T-cell (primary cell): ENCODE measurements at regions not wholly inside any gene's neighbourhood (a gene's known extent, or its start where the extent isn't known, plus 50 kb on each side); places are given as distances from the start of the nearest gene placed in this dataset.

ENCODE experiments used
- ATAC-seq, 4 experiments: fragments of 200-7000 bp in 3 of 4; fragments of 150-1000 bp in 1 of 4; cut with Tn5 transposase; replicated peaks in 1 of 4; 1 replicate in 3 of 4; 2 replicates in 1 of 4; pipeline ENCODE4 v1.10.0; 2021; ENCODE audit warnings: moderate library complexity in 3 of 4, mild to moderate bottlenecking in 2 of 4, moderate number of reproducible peaks in 1 of 4
- CTCF ChIA-PET, 2 donors: fragments of 300-600 bp; sonication (Branson Sonifier 250); formaldehyde crosslinking; loops; one replicate each; lab custom pipeline; 2022; ENCODE audit warnings: antibody characterized with exemption in 2 of 2; lab: Charles Lee
- POLR2A ChIA-PET, 2 donors: fragments of 300-600 bp; sonication (Branson Sonifier 250); formaldehyde crosslinking; loops; one replicate each; lab custom pipeline; 2022; ENCODE audit warnings: antibody characterized with exemption in 2 of 2; lab: Charles Lee
- DNase-seq, 35 experiments: peaks; one replicate each; pipeline versions ENCODE4 v3.0.0 to v3.0.0-alpha.2; 2013 to 2023
- H3K27ac ChIP-seq: one replicate; pipeline ENCODE4 v1.5.1; 2013; ENCODE audit warnings: low read length
- H3K27me3 ChIP-seq, 2 experiments: replicated peaks in 1 of 2; 1 replicate in 1 of 2; 2 replicates in 1 of 2; pipeline versions ENCODE4 v1.6.1 to v1.7.0; 2013; ENCODE audit warnings: low read length in 1 of 2, mixed read lengths in 1 of 2; ENCODE audit not compliant: control insufficient read depth in 2 of 2, insufficient read depth in 2 of 2; ENCODE audit errors: extremely low read depth in 1 of 2
- H3K36me3 ChIP-seq, 2 donors: 1 replicate in 1 of 2; 2 replicates in 1 of 2; pipeline versions ENCODE4 v1.6.1 to v1.7.0; 2013; ENCODE audit warnings: low read length in 1 of 2; ENCODE audit not compliant: control insufficient read depth in 2 of 2, insufficient read depth in 1 of 2; ENCODE audit errors: extremely low read depth in 1 of 2
- H3K4me1 ChIP-seq, 2 experiments: 1 replicate in 1 of 2; 2 replicates in 1 of 2; pipeline versions ENCODE4 v1.6.1 to v1.7.0; 2013; ENCODE audit warnings: low read length in 2 of 2, mixed read lengths in 1 of 2; ENCODE audit not compliant: insufficient read depth in 2 of 2, control insufficient read depth in 1 of 2; ENCODE audit errors: extremely low read depth in 1 of 2
- H3K4me3 ChIP-seq, 2 donors: 1 replicate in 1 of 2; 2 replicates in 1 of 2; pipeline versions ENCODE4 v1.5.1 to v1.7.0; 2013; ENCODE audit warnings: mild to moderate bottlenecking in 2 of 2, low read length in 1 of 2, moderate library complexity in 1 of 2; ENCODE audit not compliant: control insufficient read depth in 1 of 2; ENCODE audit errors: extremely low read depth in 1 of 2
- H3K9me3 ChIP-seq: 2 replicates; pipeline ENCODE4 v1.7.0; 2013
- H3K27ac Mint-ChIP-seq, 2 donors: one replicate each; pipeline ENCODE4 v1.8.0; 2020 to 2021; ENCODE audit warnings: mild to moderate bottlenecking in 2 of 2, mixed read lengths in 2 of 2
- H3K27me3 Mint-ChIP-seq, 2 donors: one replicate each; pipeline ENCODE4 v1.8.0; 2021 to 2022; ENCODE audit warnings: mixed read lengths in 2 of 2
- H3K36me3 Mint-ChIP-seq: one replicate; pipeline ENCODE4 v1.8.0; 2021; ENCODE audit warnings: mixed read lengths
- H3K4me1 Mint-ChIP-seq, 3 donors: one replicate each; pipeline ENCODE4 v1.8.0; 2020 to 2022; ENCODE audit warnings: mixed read lengths in 3 of 3, mild to moderate bottlenecking in 1 of 3
- H3K4me3 Mint-ChIP-seq, 3 donors: one replicate each; pipeline ENCODE4 v1.8.0; 2020 to 2022; ENCODE audit warnings: mild to moderate bottlenecking in 3 of 3, mixed read lengths in 3 of 3, moderate library complexity in 3 of 3
- H3K9me3 Mint-ChIP-seq, 3 donors: one replicate each; pipeline ENCODE4 v1.8.0; 2020 to 2022; ENCODE audit warnings: mixed read lengths in 3 of 3
- WGBS: methylation state at CpG from one replicate; pipeline ENCODE4 v1.1.5; 2013; ENCODE audit warnings: missing lambda C conversion rate; ENCODE audit not compliant: insufficient coverage; 5-methylcytosine and 5-hydroxymethylcytosine counted together

GRCh38 chr1:239784896-239785295 is 306.8 kb upstream of the FMN2 start:
- DNase-seq (no peak), ATAC-seq (no peak)
- Histone ChIP-seq H3K27ac (no peak overlapping the region), H3K4me1 (no peaks in the 10 kb centered on the region), H3K9me3 (no peaks in the 10 kb centered on the region), H3K27me3 (no peaks in the 10 kb centered on the region), H3K36me3 (no peaks in the 10 kb centered on the region), H3K4me3 (no peak overlapping the region)
- ChIA-PET POLR2A (interaction anchor here in 1 of 2 donors (0.6 kb wide), 1 partner anchor 67 kb away, joined by 3 read pairs; no protein-coding TSS in a partner anchor), CTCF (no interaction called here)
- Mint-ChIP-seq H3K4me1 (no peaks in the 10 kb centered on the region), H3K36me3 (no peaks in the 10 kb centered on the region), H3K4me3 (no peak overlapping the region), H3K9me3 (peaks cover 0 to 4% (median 4%) of the 10 kb centered on the region in 3 donors), H3K27ac (no peak overlapping the region), H3K27me3 (no peaks in the 10 kb centered on the region)
- 83% methylated on average over 1 of the region's 3 CpGs for WGBS

GRCh38 chr1:239785576-239785975 is 306.1 kb upstream of the FMN2 start:
- Histone ChIP-seq H3K36me3 (no peaks in the 10 kb centered on the region), H3K27ac (no peak overlapping the region), H3K4me1 (no peaks in the 10 kb centered on the region), H3K27me3 (no peaks in the 10 kb centered on the region), H3K4me3 (no peak overlapping the region), H3K9me3 (no peaks in the 10 kb centered on the region)
- Mint-ChIP-seq H3K4me1 (no peaks in the 10 kb centered on the region), H3K36me3 (no peaks in the 10 kb centered on the region), H3K4me3 (no peak overlapping the region), H3K27ac (no peak overlapping the region), H3K9me3 (peaks cover 0 to 4% (median 4%) of the 10 kb centered on the region in 3 donors), H3K27me3 (no peaks in the 10 kb centered on the region)
- ChIA-PET CTCF (no interaction called here), POLR2A (interaction anchor here in 1 of 2 donors (0.6 kb wide), 2 partner anchors 67 to 345 kb away, joined by 3 read pairs; no protein-coding TSS in a partner anchor)
- DNase-seq = no peak
- ATAC-seq = no peak
- WGBS = no CpG with 5 or more reads among the region's 1 CpG

GRCh38 chr1:239786464-239786863 is 305.2 kb upstream of the FMN2 start:
- DNase-seq (no peak), ATAC-seq (no peak)
- H3K36me3 ChIP-seq = no peaks in the 10 kb centered on the region
- no peak overlapping the region for H3K27ac ChIP-seq
- ChIA-PET CTCF (interaction anchor here in 1 of 2 donors (0.5 kb wide), 1 partner anchor 270 kb away, joined by 4 read pairs; no protein-coding TSS in a partner anchor), POLR2A (no interaction called here)
- Mint-ChIP-seq H3K9me3 (peaks cover 0 to 4% (median 4%) of the 10 kb centered on the region in 3 donors), H3K4me1 (peaks cover 0 to 3% (median 0%) of the 10 kb centered on the region in 3 donors), H3K4me3 (no peak overlapping the region), H3K36me3 (no peaks in the 10 kb centered on the region), H3K27ac (no peak overlapping the region), H3K27me3 (no peaks in the 10 kb centered on the region)
- 99% methylated on average over 10 of the region's 10 CpGs for WGBS
- no peaks in the 10 kb centered on the region for H3K4me1 ChIP-seq
- H3K4me3 ChIP-seq = no peak overlapping the region
- H3K9me3 ChIP-seq = no peaks in the 10 kb centered on the region
- no peaks in the 10 kb centered on the region for H3K27me3 ChIP-seq

GRCh38 chr1:239792157-239792556 is 299.5 kb upstream of the FMN2 start:
- ATAC-seq = no peak
- no peaks in the 10 kb centered on the region for H3K36me3 ChIP-seq
- no peak for DNase-seq
- H3K27ac ChIP-seq = no peak overlapping the region
- no peaks in the 10 kb centered on the region for H3K27me3 Mint-ChIP-seq
- peaks cover 0 to 2% (median 0%) of the 10 kb centered on the region in 3 donors for H3K9me3 Mint-ChIP-seq
- H3K27ac Mint-ChIP-seq = no peak overlapping the region
- H3K4me3 ChIP-seq = no peak overlapping the region
- H3K9me3 ChIP-seq = no peaks in the 10 kb centered on the region
- H3K4me1 ChIP-seq = no peaks in the 10 kb centered on the region
- H3K4me1 Mint-ChIP-seq = peaks cover 0 to 5% (median 0%) of the 10 kb centered on the region in 3 donors
- CTCF ChIA-PET = no interaction called here
- no peak overlapping the region for H3K4me3 Mint-ChIP-seq
- POLR2A ChIA-PET = no interaction called here
- H3K27me3 ChIP-seq = no peaks in the 10 kb centered on the region
- no peaks in the 10 kb centered on the region for H3K36me3 Mint-ChIP-seq

- Mint-ChIP-seq H3K27ac (no peak overlapping the region), H3K9me3 (no peaks in the 10 kb centered on the region), H3K4me3 (no peak overlapping the region), H3K36me3 (no peaks in the 10 kb centered on the region), H3K4me1 (peaks cover 0 to 5% (median 0%) of the 10 kb centered on the region in 3 donors), H3K27me3 (no peaks in the 10 kb centered on the region)
- no CpG with 5 or more reads among the region's 3 CpGs for WGBS
- no peaks in the 10 kb centered on the region for H3K9me3 ChIP-seq
- ATAC-seq (no peak), DNase-seq (no peak)
- no peak overlapping the region for H3K27ac ChIP-seq
- H3K4me3 ChIP-seq = no peak overlapping the region
- H3K27me3 ChIP-seq = no peaks in the 10 kb centered on the region
- ChIA-PET CTCF (interaction anchor here in 1 of 2 donors (0.6 kb wide), 1 partner anchor 31 kb away, joined by 3 read pairs; no protein-coding TSS in a partner anchor), POLR2A (no interaction called here)
- no peaks in the 10 kb centered on the region for H3K4me1 ChIP-seq
- no peaks in the 10 kb centered on the region for H3K36me3 ChIP-seq
Observed at GRCh38 chr1:239795304-239795703, 296.4 kb upstream of the FMN2 start.

GRCh38 chr1:239799617-239800016 is 292.1 kb upstream of the FMN2 start:
- POLR2A ChIA-PET = no interaction called here
- Histone ChIP-seq H3K4me1 (no peaks in the 10 kb centered on the region), H3K36me3 (no peaks in the 10 kb centered on the region), H3K9me3 (no peaks in the 10 kb centered on the region), H3K27ac (no peak overlapping the region), H3K27me3 (no peaks in the 10 kb centered on the region), H3K4me3 (no peak overlapping the region)
- Mint-ChIP-seq H3K9me3 (no peaks in the 10 kb centered on the region), H3K4me3 (no peak overlapping the region), H3K27ac (no peak overlapping the region), H3K4me1 (peaks cover 2 to 6% (median 4%) of the 10 kb centered on the region in 3 donors), H3K36me3 (no peaks in the 10 kb centered on the region), H3K27me3 (peaks cover 1 to 5% of the 10 kb centered on the region in 2 donors)
- WGBS = no CpG with 5 or more reads among the region's 3 CpGs
- DNase-seq (no peak), ATAC-seq (no peak)
- CTCF ChIA-PET = interaction anchor here in 1 of 2 donors (0.7 kb wide), 1 partner anchor 717 kb away, joined by 3 read pairs; no protein-coding TSS in a partner anchor
